H9 (cell line): ENCODE measurements at regions not wholly inside any gene's neighbourhood (a gene's known extent, or its start where the extent isn't known, plus 50 kb on each side); places are given as distances from the start of the nearest gene placed in this dataset.

ENCODE experiments used
- DNase-seq: peaks from one replicate; pipeline ENCODE4 v3.0.0-alpha.2; 2017
- H2AFZ ChIP-seq: one replicate; pipeline ENCODE4 v1.6.1; 2013; ENCODE audit warnings: mild to moderate bottlenecking, low read length, control low read depth, moderate library complexity
- H2AK5ac ChIP-seq: 2 replicates; pipeline ENCODE4 v1.6.1; 2013; ENCODE audit warnings: low read length, control low read depth, mixed read lengths; ENCODE audit not compliant: insufficient read length
- H2BK120ac ChIP-seq: one replicate; pipeline ENCODE4 v1.6.1; 2013; ENCODE audit warnings: low read depth, mild to moderate bottlenecking, low read length, control low read depth, inconsistent platforms; ENCODE audit not compliant: poor library complexity, severe bottlenecking
- H2BK12ac ChIP-seq: 2 replicates; pipeline ENCODE4 v1.6.1; 2013; ENCODE audit warnings: low read length, control low read depth, mixed read lengths, low read depth; ENCODE audit not compliant: insufficient read length
- H2BK15ac ChIP-seq: 2 replicates; pipeline ENCODE4 v1.6.1; 2013; ENCODE audit warnings: low read depth, low read length, control low read depth
- H2BK20ac ChIP-seq: one replicate; pipeline ENCODE4 v1.6.1; 2013; ENCODE audit warnings: low read depth, mild to moderate bottlenecking, low read length, control low read depth, inconsistent platforms; ENCODE audit not compliant: poor library complexity, severe bottlenecking
- H2BK5ac ChIP-seq: 2 replicates; pipeline ENCODE4 v1.6.1; 2013; ENCODE audit warnings: low read length, control low read depth, mixed read lengths; ENCODE audit not compliant: insufficient read length
- H3K14ac ChIP-seq: 2 replicates; pipeline ENCODE4 v1.6.1; 2013; ENCODE audit warnings: low read length, control low read depth; ENCODE audit not compliant: insufficient read depth
- H3K18ac ChIP-seq: 2 replicates; pipeline ENCODE4 v1.6.1; 2013; ENCODE audit warnings: low read depth, mild to moderate bottlenecking, mixed read lengths, low read length, control low read depth; ENCODE audit not compliant: insufficient read length
- H3K23ac ChIP-seq: 2 replicates; pipeline ENCODE4 v1.6.1; 2013; ENCODE audit warnings: low read length, control low read depth, mixed read lengths, low read depth; ENCODE audit not compliant: insufficient read length
- H3K23me2 ChIP-seq: 2 replicates; pipeline ENCODE4 v1.6.1; 2013; ENCODE audit warnings: low read depth, mild to moderate bottlenecking, mixed read lengths, low read length, control low read depth; ENCODE audit not compliant: insufficient read length, poor library complexity, severe bottlenecking
- H3K27ac ChIP-seq: 2 replicates; pipeline ENCODE4 v1.5.1; 2013; ENCODE audit warnings: low read length, control low read depth, mixed read lengths, low read depth; ENCODE audit not compliant: insufficient read length
- H3K27me3 ChIP-seq: 2 replicates; pipeline ENCODE4 v1.6.1; 2013; ENCODE audit warnings: low read length, control low read depth, inconsistent platforms; ENCODE audit not compliant: insufficient read depth
- H3K4ac ChIP-seq: 2 replicates; pipeline ENCODE4 v1.6.1; 2013; ENCODE audit warnings: low read depth, mild to moderate bottlenecking, control low read depth, inconsistent platforms, low read length, moderate library complexity
- H3K4me1 ChIP-seq: 2 replicates; pipeline ENCODE4 v1.6.1; 2013; ENCODE audit warnings: low read length, control low read depth, inconsistent platforms; ENCODE audit not compliant: insufficient read depth
- H3K4me2 ChIP-seq: 2 replicates; pipeline ENCODE4 v1.6.1; 2013; ENCODE audit warnings: low read length, control low read depth, mixed read lengths; ENCODE audit not compliant: insufficient read length, insufficient read depth
- H3K56ac ChIP-seq: 2 replicates; pipeline ENCODE4 v1.6.1; 2013; ENCODE audit warnings: low read depth, mild to moderate bottlenecking, mixed read lengths, low read length, control low read depth; ENCODE audit not compliant: insufficient read length
- H3K79me1 ChIP-seq: 2 replicates; pipeline ENCODE4 v1.6.1; 2013; ENCODE audit warnings: low read depth, mild to moderate bottlenecking, moderate library complexity, low read length, control low read depth, inconsistent platforms; ENCODE audit not compliant: insufficient read depth, poor library complexity, severe bottlenecking
- H3K79me2 ChIP-seq: 2 replicates; pipeline ENCODE4 v1.6.1; 2013; ENCODE audit warnings: low read length, control low read depth, inconsistent platforms; ENCODE audit not compliant: insufficient read depth
- H3K9ac ChIP-seq: 2 replicates; pipeline ENCODE4 v1.6.1; 2013; ENCODE audit warnings: low read length, control low read depth, mixed read lengths; ENCODE audit not compliant: insufficient read length; ENCODE audit errors: extremely low read depth
- H3K9me3 ChIP-seq: one replicate; pipeline ENCODE4 v1.6.1; 2013; ENCODE audit warnings: low read depth, low read length, inconsistent platforms; ENCODE audit not compliant: control insufficient read depth
- H3T11ph ChIP-seq: one replicate; pipeline ENCODE4 v1.6.1; 2013; ENCODE audit warnings: mild to moderate bottlenecking, low read length, control low read depth, inconsistent platforms
- H4K20me1 ChIP-seq: one replicate; pipeline ENCODE4 v1.6.1; 2013; ENCODE audit not compliant: control insufficient read depth, insufficient read length, insufficient read depth
- H4K5ac ChIP-seq: 2 replicates; pipeline ENCODE4 v1.6.1; 2013; ENCODE audit warnings: low read depth, mild to moderate bottlenecking, mixed read lengths, low read length, control low read depth; ENCODE audit not compliant: insufficient read length
- H4K8ac ChIP-seq: replicated peaks from 2 replicates; pipeline ENCODE4 v1.6.1; 2013; ENCODE audit warnings: low read length, control low read depth, mixed read lengths, low read depth; ENCODE audit not compliant: insufficient read length
- H4K91ac ChIP-seq: 2 replicates; pipeline ENCODE4 v1.6.1; 2013; ENCODE audit warnings: low read depth, mild to moderate bottlenecking, moderate library complexity, mixed read lengths, low read length, control low read depth; ENCODE audit not compliant: insufficient read length
- H3K27ac Mint-ChIP-seq, 3 experiments: 2 replicates in 2 of 3; 3 replicates in 1 of 3; pipeline ENCODE4 v1.8.0; 2020 to 2021; ENCODE audit warnings: mixed read lengths in 3 of 3, mild to moderate bottlenecking in 1 of 3, moderate library complexity in 1 of 3
- H3K27me3 Mint-ChIP-seq: 2 replicates; pipeline ENCODE4 v1.8.0; 2021; ENCODE audit warnings: low read depth, mild to moderate bottlenecking, moderate library complexity, mixed read lengths
- H3K36me3 Mint-ChIP-seq, 3 experiments: 2 replicates in 2 of 3; 3 replicates in 1 of 3; pipeline ENCODE4 v1.8.0; 2020 to 2021; ENCODE audit warnings: low read depth in 3 of 3, mixed read lengths in 3 of 3; ENCODE audit not compliant: insufficient read depth in 1 of 3
- H3K4me1 Mint-ChIP-seq, 2 experiments: 2 replicates each; pipeline ENCODE4 v1.8.0; 2020; ENCODE audit warnings: mixed read lengths in 2 of 2
- H3K4me3 Mint-ChIP-seq, 2 experiments: 2 replicates in 1 of 2; 3 replicates in 1 of 2; pipeline ENCODE4 v1.8.0; 2020 to 2021; ENCODE audit warnings: mild to moderate bottlenecking in 2 of 2, mixed read lengths in 2 of 2, moderate library complexity in 1 of 2
- H3K9me3 Mint-ChIP-seq, 2 experiments: 2 replicates in 1 of 2; 3 replicates in 1 of 2; pipeline ENCODE4 v1.8.0; 2020; ENCODE audit warnings: mild to moderate bottlenecking in 2 of 2, mixed read lengths in 2 of 2, moderate library complexity in 1 of 2
- CTCF ChIP-seq: fragments of 200-600 bp; sonication (generic); conservative IDR thresholded peaks from 3 replicates; pipeline ENCODE4 v1.8.0; 2021; ENCODE audit warnings: antibody characterized with exemption, mild to moderate bottlenecking
- WGBS: extraction: QIAGEN DNeasy Blood & Tissue Kit; methylation state at CpG from one replicate; pipeline ENCODE4 v1.1.7; 2013; ENCODE audit warnings: missing lambda C conversion rate, low lambda C conversion rate, mixed read lengths; ENCODE audit not compliant: insufficient read length; ENCODE audit errors: extremely low coverage; 5-methylcytosine and 5-hydroxymethylcytosine counted together

GRCh38 chr7:118059209-118059608 is 124.8 kb upstream of the LSM8 start:
- H3K4me1 ChIP-seq = no peaks in the 10 kb centered on the region
- no peak overlapping the region for H2AK5ac ChIP-seq
- H3K79me2 ChIP-seq = no peaks in the 10 kb centered on the region
- Mint-ChIP-seq H3K27me3 (no peaks in the 10 kb centered on the region), H3K4me3 (no peak overlapping the region), H3K4me1 (no peaks in the 10 kb centered on the region), H3K36me3 (no peaks in the 10 kb centered on the region), H3K27ac (no peak overlapping the region), H3K9me3 (no peaks in the 10 kb centered on the region)
- H4K8ac ChIP-seq = no peak overlapping the region
- H3K4ac ChIP-seq = no peak overlapping the region
- H3K9ac ChIP-seq = no peak overlapping the region
- H3K23me2 ChIP-seq = no peaks in the 10 kb centered on the region
- H3K56ac ChIP-seq = no peak overlapping the region
- H4K20me1 ChIP-seq = no peaks in the 10 kb centered on the region
- H3K9me3 ChIP-seq = no peaks in the 10 kb centered on the region
- TF ChIP-seq CTCF = no peak
- H2BK12ac ChIP-seq = no peak overlapping the region
- no peak overlapping the region for H2BK120ac ChIP-seq
- H3K4me2 ChIP-seq = no peak overlapping the region
- no peak overlapping the region for H3K18ac ChIP-seq
- no peaks in the 10 kb centered on the region for H3K27me3 ChIP-seq
- H4K5ac ChIP-seq = no peak overlapping the region
- H3K27ac ChIP-seq = no peak overlapping the region
- no peak overlapping the region for H3T11ph ChIP-seq
- no peaks in the 10 kb centered on the region for H3K79me1 ChIP-seq
- H3K14ac ChIP-seq = no peak overlapping the region
- DNase-seq = no peak
- no peak overlapping the region for H2AFZ ChIP-seq
- no peak overlapping the region for H2BK5ac ChIP-seq
- H4K91ac ChIP-seq = no peak overlapping the region
- H2BK20ac ChIP-seq = no peak overlapping the region
- no peak overlapping the region for H2BK15ac ChIP-seq
- no CpG with 5 or more reads among the region's 2 CpGs for WGBS
- no peak overlapping the region for H3K23ac ChIP-seq
